Spleen (tissue), 11 donors: ENCODE measurements at regions not wholly inside any gene's neighbourhood (a gene's known extent, or its start where the extent isn't known, plus 50 kb on each side); places are given as distances from the start of the nearest gene placed in this dataset.

Experiments used
- DNase-seq: peaks from one replicate; pipeline ENCODE4 v3.0.0-alpha.2; 2020
- H3K27ac ChIP-seq, 8 donors: fragments of 200-600 bp; sonication (generic) in 7 of 8; 1 replicate in 4 of 8; 2 replicates in 4 of 8; pipeline versions ENCODE4 v1.5.0 to v1.8.0; 2016 to 2021; ENCODE audit warnings: inconsistent platforms in 4 of 8, mild to moderate bottlenecking in 4 of 8, moderate library complexity in 1 of 8
- H3K27me3 ChIP-seq, 7 donors: fragments of 200-600 bp; sonication (generic) in 6 of 7; replicated peaks in 1 of 7; 1 replicate in 4 of 7; 2 replicates in 3 of 7; pipeline versions ENCODE4 v1.5.0 to v1.8.0; 2016 to 2021; ENCODE audit warnings: inconsistent platforms in 3 of 7, mild to moderate bottlenecking in 1 of 7
- H3K36me3 ChIP-seq, 6 donors: fragments of 200-600 bp; sonication (generic) in 5 of 6; 1 replicate in 4 of 6; 2 replicates in 2 of 6; pipeline versions ENCODE4 v1.5.0 to v1.8.0; 2016 to 2021; ENCODE audit warnings: inconsistent platforms in 2 of 6
- H3K4me1 ChIP-seq, 6 donors: fragments of 200-600 bp; sonication (generic) in 5 of 6; 1 replicate in 3 of 6; 2 replicates in 3 of 6; pipeline versions ENCODE4 v1.5.0 to v1.8.0; 2016 to 2021; ENCODE audit warnings: inconsistent platforms in 3 of 6
- H3K4me3 ChIP-seq, 8 donors: fragments of 200-600 bp; sonication (generic) in 7 of 8; 1 replicate in 4 of 8; 2 replicates in 4 of 8; pipeline versions ENCODE4 v1.5.0 to v1.8.0; 2016 to 2021; ENCODE audit warnings: inconsistent platforms in 4 of 8, mild to moderate bottlenecking in 4 of 8, moderate library complexity in 2 of 8
- H3K9me3 ChIP-seq, 8 donors: fragments of 200-600 bp; sonication (generic) in 7 of 8; 1 replicate in 4 of 8; 2 replicates in 4 of 8; pipeline versions ENCODE4 v1.5.0 to v1.8.0; 2016 to 2021; ENCODE audit warnings: inconsistent platforms in 4 of 8
- CTCF ChIP-seq, 11 experiments: fragments of 200-600 bp in 7 of 11; fragments of 450-650 bp in 4 of 11; sonication (generic) in 4 of 11; IDR thresholded peaks in 8 of 11; conservative IDR thresholded peaks in 3 of 11; 1 replicate in 7 of 11; 2 replicates in 4 of 11; pipeline versions ENCODE4 v1.4.0 to v1.8.0; 2016 to 2021; ENCODE audit warnings: antibody characterized with exemption in 11 of 11, inconsistent platforms in 4 of 11, mild to moderate bottlenecking in 1 of 11
- POLR2A ChIP-seq, 3 donors: fragments of 450-650 bp; IDR thresholded peaks; one replicate each; pipeline ENCODE4 v1.5.1; 2017; ENCODE audit warnings: antibody characterized with exemption in 3 of 3, mild to moderate bottlenecking in 1 of 3
- POLR2AphosphoS5 ChIP-seq, 3 donors: sonication (generic); formaldehyde crosslinking; IDR thresholded peaks; one replicate each; pipeline ENCODE4 v1.5.1; 2017; ENCODE audit warnings: antibody characterized with exemption in 3 of 3
- WGBS, 5 donors: extraction: QIAGEN DNeasy Blood & Tissue Kit in 3 of 5; methylation state at CpG; one replicate each; pipeline versions ENCODE4 v1.1.5 to v1.1.7; 2013 to 2018; 5-methylcytosine and 5-hydroxymethylcytosine counted together
- intact Hi-C: fragments of 100-400 bp; cut with DNase I; formaldehyde crosslinking; loops from one replicate; pipeline ENCODE4 v1.15.0; 2023; ENCODE audit warnings: low total_unique reads
- donor health status: healthy with polysubstance abuse.
- donor health status: DM: no; HTN: no; CAD: no; lungs with moderate emphysema.
- donor health status: DM: no; HTN: no; CAD: no.
- donor health status: Bipolar disorder and iron deficiency.
- donor health status: healthy.
- donor health status: DM: no; HTN: no; CAD: no.
- donor health status: DM: yes; HTN: yes; CAD: no.

DNA sequence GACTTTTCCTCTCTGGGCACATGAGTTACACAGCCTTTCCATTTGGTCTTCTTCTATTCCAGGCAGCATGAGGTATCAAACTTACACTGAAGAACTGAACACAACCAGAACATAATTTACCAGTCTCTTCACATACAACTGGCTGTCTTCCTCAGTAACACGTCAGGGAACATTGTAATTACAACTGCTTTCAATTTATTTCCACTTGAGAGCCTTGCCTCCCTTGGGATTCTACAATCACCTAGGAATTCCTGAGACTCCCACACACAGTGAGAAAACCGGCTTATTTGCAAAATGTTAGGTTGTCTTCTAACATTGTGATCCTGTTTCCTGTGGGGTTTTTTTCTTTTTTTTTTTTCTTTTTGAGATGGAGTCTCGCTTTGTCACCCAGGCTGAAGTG is 149.9 kb downstream of the TMX3 start:
- no peak overlapping the region for H3K4me3 ChIP-seq
- no peak overlapping the region for H3K27ac ChIP-seq
- no peaks in the 10 kb centered on the region for H3K27me3 ChIP-seq
- 59 to 81% (median 71%) methylated on average over 3 of the region's 3 CpGs for WGBS, 5 donors
- TF ChIP-seq CTCF (IDR thresholded peaks at IDR 0.05 in 8 of 11, conservative IDR thresholded peaks at IDR 0.05 in 3 of 11) (no peak), POLR2AphosphoS5 (IDR thresholded peaks at IDR 0.05) (no peak), POLR2A (IDR thresholded peaks at IDR 0.05) (no peak)
- no peaks in the 10 kb centered on the region for H3K9me3 ChIP-seq
- intact Hi-C loops, result no loop called here
- DNase-seq, result no peak
- H3K4me1 ChIP-seq, result no peaks in the 10 kb centered on the region
- no peaks in the 10 kb centered on the region for H3K36me3 ChIP-seq

GRCh38 chr18:68564351-68564750 is 150.6 kb downstream of the TMX3 start:
- H3K27ac ChIP-seq, result no peak overlapping the region
- no peak for DNase-seq
- H3K27me3 ChIP-seq, result no peaks in the 10 kb centered on the region
- no peaks in the 10 kb centered on the region for H3K9me3 ChIP-seq
- H3K36me3 ChIP-seq, result no peaks in the 10 kb centered on the region
- H3K4me3 ChIP-seq, result no peak overlapping the region
- intact Hi-C loops, result no loop called here
- H3K4me1 ChIP-seq, result no peaks in the 10 kb centered on the region
- TF ChIP-seq POLR2A (IDR thresholded peaks at IDR 0.05) (no peak), POLR2AphosphoS5 (IDR thresholded peaks at IDR 0.05) (no peak), CTCF (IDR thresholded peaks at IDR 0.05 in 8 of 11, conservative IDR thresholded peaks at IDR 0.05 in 3 of 11) (no peak)

- Histone ChIP-seq H3K9me3 (no peaks in the 10 kb centered on the region), H3K4me1 (no peaks in the 10 kb centered on the region), H3K27ac (no peak overlapping the region), H3K4me3 (no peak overlapping the region), H3K27me3 (no peaks in the 10 kb centered on the region), H3K36me3 (no peaks in the 10 kb centered on the region)
- WGBS, 5 donors, result 83 to 100% (median 89%) methylated on average over 2 of the region's 2 CpGs
- intact Hi-C loops, result no loop called here
- no peak for DNase-seq
- no peak for TF ChIP-seq CTCF (IDR thresholded peaks at IDR 0.05 in 8 of 11, conservative IDR thresholded peaks at IDR 0.05 in 3 of 11)
- TF ChIP-seq POLR2AphosphoS5 (IDR thresholded peaks at IDR 0.05), result no peak
- TF ChIP-seq POLR2A (IDR thresholded peaks at IDR 0.05), result no peak
These were observed 154.8 kb downstream of the TMX3 start for GRCh38 chr18:68560128-68560527.

DNA sequence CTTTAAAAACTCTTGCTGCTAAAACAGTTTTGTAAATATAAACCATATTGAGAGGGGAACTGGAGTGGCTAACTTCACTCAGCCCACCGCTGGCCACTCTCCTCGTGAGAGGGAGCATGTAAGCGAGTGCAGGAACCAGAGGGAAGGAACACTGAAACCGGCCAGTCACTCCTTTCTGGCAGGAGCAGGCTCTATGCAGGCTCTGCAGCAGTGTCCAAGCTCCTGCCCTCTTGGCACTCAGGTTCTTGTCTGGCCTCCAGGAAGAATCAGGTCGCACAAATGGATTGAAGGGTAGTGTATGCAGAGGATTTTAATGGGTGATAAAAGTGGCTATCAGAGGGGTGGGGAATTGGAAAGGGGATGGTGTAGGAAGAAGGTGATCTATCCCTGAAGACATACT is 157.7 kb downstream of the TMX3 start:
- TF ChIP-seq CTCF (IDR thresholded peaks at IDR 0.05 in 8 of 11, conservative IDR thresholded peaks at IDR 0.05 in 3 of 11), result no peak
- no peak for TF ChIP-seq POLR2A (IDR thresholded peaks at IDR 0.05)
- no peak for TF ChIP-seq POLR2AphosphoS5 (IDR thresholded peaks at IDR 0.05)
- H3K4me3 ChIP-seq, result no peak overlapping the region
- 79 to 91% (median 82%) methylated on average over 5 of the region's 5 CpGs for WGBS, 5 donors
- H3K36me3 ChIP-seq, result no peaks in the 10 kb centered on the region
- no peaks in the 10 kb centered on the region for H3K9me3 ChIP-seq
- intact Hi-C loops, result no loop called here
- no peak for DNase-seq
- no peak overlapping the region for H3K27ac ChIP-seq
- H3K27me3 ChIP-seq, result no peaks in the 10 kb centered on the region
- no peaks in the 10 kb centered on the region for H3K4me1 ChIP-seq
